GM19328 (cell line): ENCODE measurements at regions not wholly inside any gene's neighbourhood (a gene's known extent, or its start where the extent isn't known, plus 50 kb on each side); places are given as distances from the start of the nearest gene placed in this dataset.

ENCODE experiments used
- ATAC-seq: cut with Tn5 transposase; IDR thresholded peaks from one replicate; pipeline ENCODE4 v1.9.1; 2021; ENCODE audit warnings: mild to moderate bottlenecking, moderate library complexity; ENCODE audit not compliant: unreplicated experiment

GRCh38 chr2:18096836-18097405 lies 218.5 kb downstream of the KCNS3 start:
- ATAC-seq, result no peak

- ATAC-seq, result no peak
Observed at GRCh38 chr2:18094277-18094676, 215.8 kb downstream of the KCNS3 start.

- ATAC-seq, result no peak
Observed at GRCh38 chr2:18093196-18093595, 214.7 kb downstream of the KCNS3 start.

- ATAC-seq, result no peak
Observed at GRCh38 chr2:18092760-18093159, 214.3 kb downstream of the KCNS3 start.

GRCh38 chr2:18085593-18085992 lies 207.1 kb downstream of the KCNS3 start:
- ATAC-seq, result no peak

- no peak for ATAC-seq
Observed at GRCh38 chr2:18084376-18084775, 205.9 kb downstream of the KCNS3 start.

- ATAC-seq, result no peak
Observed at GRCh38 chr2:18083806-18084205, 205.3 kb downstream of the KCNS3 start.

GRCh38 chr2:18078216-18078615 lies 199.7 kb downstream of the KCNS3 start:
- no peak for ATAC-seq

- ATAC-seq, result no peak
Observed at GRCh38 chr2:18077704-18078103, 199.2 kb downstream of the KCNS3 start.

- ATAC-seq, result no peak
Observed at GRCh38 chr2:18077231-18077630, 198.8 kb downstream of the KCNS3 start.

- no peak for ATAC-seq
Observed at GRCh38 chr2:18074476-18074875, 196.0 kb downstream of the KCNS3 start.

GRCh38 chr2:18073601-18074000 lies 195.1 kb downstream of the KCNS3 start:
- ATAC-seq, result no peak

GRCh38 chr2:18067588-18068384 lies 189.3 kb downstream of the KCNS3 start:
- no peak for ATAC-seq

GRCh38 chr2:18066894-18067293 lies 188.4 kb downstream of the KCNS3 start:
- ATAC-seq, result no peak

- ATAC-seq, result no peak
Observed at GRCh38 chr2:18066066-18066465, 187.6 kb downstream of the KCNS3 start.

- no peak for ATAC-seq
Observed at GRCh38 chr2:18065249-18065648, 186.8 kb downstream of the KCNS3 start.

- no peak for ATAC-seq
Observed at GRCh38 chr2:18063826-18064470, 185.5 kb downstream of the KCNS3 start.

- no peak for ATAC-seq
Observed at GRCh38 chr2:18062892-18063291, 184.4 kb downstream of the KCNS3 start.

GRCh38 chr2:18061717-18062116 lies 183.2 kb downstream of the KCNS3 start:
- no peak for ATAC-seq

GRCh38 chr2:18057657-18058056 lies 179.2 kb downstream of the KCNS3 start:
- ATAC-seq, result no peak

GRCh38 chr2:18055290-18055689 lies 176.8 kb downstream of the KCNS3 start:
- no peak for ATAC-seq

GRCh38 chr2:18050001-18050400 lies 171.5 kb downstream of the KCNS3 start:
- no peak for ATAC-seq
